Keratinocyte (primary cell): ENCODE measurements at regions not wholly inside any gene's neighbourhood (a gene's known extent, or its start where the extent isn't known, plus 50 kb on each side); places are given as distances from the start of the nearest gene placed in this dataset.
A peak's percentile ranks its signal among the peaks of the same experiment; 100 is the strongest.

Source experiments
- DNase-seq: peaks from one replicate; pipeline ENCODE4 v3.0.0-alpha.2; 2011; ENCODE audit warnings: low read depth, missing footprints, low spot score
- FAIRE-seq: peaks from 2 replicates; lab custom pipeline; 2011; peaks lifted over from hg19 to GRCh38; lab: Jason Lieb, UNC
- H2AFZ ChIP-seq: 2 replicates; pipeline ENCODE4 v1.6.0; 2012; ENCODE audit warnings: low read length, control low read depth, inconsistent platforms; ENCODE audit not compliant: control insufficient read depth
- H3K27ac ChIP-seq: 2 replicates; pipeline ENCODE4 v1.5.1; 2011; ENCODE audit warnings: low read length; ENCODE audit not compliant: control insufficient read depth, insufficient read depth
- H3K27me3 ChIP-seq: 3 replicates; pipeline ENCODE4 v1.6.0; 2011; ENCODE audit warnings: low read length; ENCODE audit not compliant: control insufficient read depth, insufficient read depth; ENCODE audit errors: extremely low read depth
- H3K36me3 ChIP-seq, 2 experiments: 2 replicates in 1 of 2; 3 replicates in 1 of 2; pipeline ENCODE4 v1.5.1; 2011; ENCODE audit warnings: low read length in 2 of 2, mild to moderate bottlenecking in 1 of 2; ENCODE audit not compliant: control insufficient read depth in 2 of 2, insufficient read depth in 2 of 2; ENCODE audit errors: extremely low read depth in 1 of 2
- H3K4me1 ChIP-seq: 3 replicates; pipeline ENCODE4 v1.5.1; 2011; ENCODE audit warnings: low read length; ENCODE audit not compliant: control insufficient read depth, insufficient read depth; ENCODE audit errors: extremely low read depth
- H3K4me2 ChIP-seq: 3 replicates; pipeline ENCODE4 v1.6.0; 2011; ENCODE audit warnings: low read depth, low read length; ENCODE audit not compliant: control insufficient read depth, insufficient read depth; ENCODE audit errors: extremely low read depth
- H3K4me3 ChIP-seq, 3 experiments: fragments of 200-600 bp in 1 of 3; sonication (generic) in 1 of 3; 2 replicates in 2 of 3; 3 replicates in 1 of 3; pipeline ENCODE4 v1.5.1; 2011 to 2016; ENCODE audit warnings: low read length in 3 of 3, mild to moderate bottlenecking in 3 of 3, control low read depth in 2 of 3, inconsistent platforms in 1 of 3, low read depth in 1 of 3, mixed read lengths in 1 of 3, mixed run types in 1 of 3, moderate library complexity in 1 of 3; ENCODE audit not compliant: control insufficient read depth in 2 of 3, insufficient read depth in 2 of 3; ENCODE audit errors: extremely low read depth in 1 of 3
- H3K79me2 ChIP-seq: 2 replicates; pipeline ENCODE4 v1.6.0; 2012; ENCODE audit warnings: low read length; ENCODE audit not compliant: control insufficient read depth, insufficient read depth
- H3K9ac ChIP-seq: 3 replicates; pipeline ENCODE4 v1.6.0; 2011; ENCODE audit warnings: low read length; ENCODE audit not compliant: control insufficient read depth, insufficient read depth; ENCODE audit errors: extremely low read depth
- H3K9me1 ChIP-seq: 3 replicates; pipeline ENCODE4 v1.6.0; 2011; ENCODE audit warnings: low read length; ENCODE audit not compliant: control insufficient read depth, insufficient read depth; ENCODE audit errors: extremely low read depth
- H3K9me3 ChIP-seq: 2 replicates; pipeline ENCODE4 v1.5.1; 2012; ENCODE audit warnings: low read depth, low read length; ENCODE audit not compliant: control insufficient read depth
- H4K20me1 ChIP-seq: 3 replicates; pipeline ENCODE4 v1.6.0; 2011; ENCODE audit warnings: low read length; ENCODE audit not compliant: control insufficient read depth, insufficient read depth; ENCODE audit errors: extremely low read depth
- CTCF ChIP-seq, 3 experiments: IDR thresholded peaks in 1 of 3; conservative IDR thresholded peaks in 1 of 3; optimal IDR thresholded peaks in 1 of 3; 2 replicates in 2 of 3; 3 replicates in 1 of 3; pipeline versions ENCODE3 to v1.5.1; 2011; ENCODE audit warnings: low read length in 3 of 3, mild to moderate bottlenecking in 3 of 3, moderate library complexity in 2 of 3, control low read depth in 1 of 3, inconsistent platforms in 1 of 3; ENCODE audit not compliant: insufficient read depth in 2 of 3; ENCODE audit errors: extremely low read depth in 1 of 3
- EZH2 ChIP-seq: IDR thresholded peaks from one replicate; pipeline ENCODE4 v1.6.1; 2012; ENCODE audit warnings: inconsistent platforms, mild to moderate bottlenecking, low read length, moderate library complexity
- dilution Hi-C: fragments of 300-500 bp; cut with MboI; formaldehyde crosslinking; loops from one replicate; pipeline ENCODE4 v1.7.0; 2020; ENCODE audit warnings: low sequenced_read_pairs; ENCODE audit not compliant: extremely low pct_ligation_motif_present

- Histone ChIP-seq H3K36me3 (no peaks in the 10 kb centered on the region), H3K9me3 (no peaks in the 10 kb centered on the region), H3K79me2 (no peaks in the 10 kb centered on the region), H3K4me3 (no peak overlapping the region), H3K9ac (no peak overlapping the region), H3K4me1 (no peaks in the 10 kb centered on the region), H3K4me2 (no peak overlapping the region), H3K27ac (no peak overlapping the region), H3K27me3 (no peaks in the 10 kb centered on the region), H4K20me1 (no peaks in the 10 kb centered on the region), H2AFZ (no peak overlapping the region), H3K9me1 (no peaks in the 10 kb centered on the region)
- TF ChIP-seq CTCF (optimal IDR thresholded peaks at IDR 0.05 in 1 of 3, IDR thresholded peaks at IDR 0.05 in 1 of 3, conservative IDR thresholded peaks at IDR 0.05 in 1 of 3; ENCODE audit: extremely low read depth in 1 of 3, insufficient read depth in 2 of 3, low read length in 3 of 3): no peak
- no peak for TF ChIP-seq EZH2
- DNase-seq: no peak
- dilution Hi-C loops: no loop called here
- FAIRE-seq: peak; percentile 5
Measured at GRCh38 chr10:26952094-26952493, 91.3 kb upstream of the ABI1 start.

- no peak for TF ChIP-seq CTCF (optimal IDR thresholded peaks at IDR 0.05 in 1 of 3, IDR thresholded peaks at IDR 0.05 in 1 of 3, conservative IDR thresholded peaks at IDR 0.05 in 1 of 3; ENCODE audit: extremely low read depth in 1 of 3, insufficient read depth in 2 of 3, low read length in 3 of 3)
- no peak for TF ChIP-seq EZH2
- no peaks in the 10 kb centered on the region for H3K9me3 ChIP-seq
- H3K4me1 ChIP-seq: peaks cover 2% of the 10 kb centered on the region
- no peak overlapping the region for H2AFZ ChIP-seq
- H3K4me2 ChIP-seq: no peak overlapping the region
- no peaks in the 10 kb centered on the region for H3K27me3 ChIP-seq
- DNase-seq (no peak), FAIRE-seq (no peak)
- dilution Hi-C loops: no loop called here
- no peak overlapping the region for H3K27ac ChIP-seq
- no peaks in the 10 kb centered on the region for H3K9me1 ChIP-seq
- H3K9ac ChIP-seq: no peak overlapping the region
- H3K79me2 ChIP-seq: no peaks in the 10 kb centered on the region
- H3K36me3 ChIP-seq: no peaks in the 10 kb centered on the region
- H3K4me3 ChIP-seq: no peak overlapping the region
- H4K20me1 ChIP-seq: no peaks in the 10 kb centered on the region
Measured at GRCh38 chr10:26951650-26952049, 90.9 kb upstream of the ABI1 start.
